A673 (cell line): ENCODE measurements at regions not wholly inside any gene's neighbourhood (a gene's known extent, or its start where the extent isn't known, plus 50 kb on each side); places are given as distances from the start of the nearest gene placed in this dataset.

Experiments
- EZH2 ChIP-seq: fragments of 200-600 bp; sonication (generic); IDR thresholded peaks from 2 replicates; pipeline ENCODE4 v1.6.1; 2017; ENCODE audit warnings: borderline replicate concordance, low read depth, mild to moderate bottlenecking, mixed read lengths, antibody characterized with exemption, low read length; ENCODE audit not compliant: poor library complexity, severe bottlenecking
- TF ChIP-seq, protein P1 (sequence below): fragments of 300-800, 200-600 bp; sonication (generic); conservative IDR thresholded peaks from 2 replicates; pipeline ENCODE4 v1.5.1; 2017; ENCODE audit warnings: low read depth, mild to moderate bottlenecking, antibody characterized with exemption, low read length, moderate library complexity, mixed read lengths

DNA sequence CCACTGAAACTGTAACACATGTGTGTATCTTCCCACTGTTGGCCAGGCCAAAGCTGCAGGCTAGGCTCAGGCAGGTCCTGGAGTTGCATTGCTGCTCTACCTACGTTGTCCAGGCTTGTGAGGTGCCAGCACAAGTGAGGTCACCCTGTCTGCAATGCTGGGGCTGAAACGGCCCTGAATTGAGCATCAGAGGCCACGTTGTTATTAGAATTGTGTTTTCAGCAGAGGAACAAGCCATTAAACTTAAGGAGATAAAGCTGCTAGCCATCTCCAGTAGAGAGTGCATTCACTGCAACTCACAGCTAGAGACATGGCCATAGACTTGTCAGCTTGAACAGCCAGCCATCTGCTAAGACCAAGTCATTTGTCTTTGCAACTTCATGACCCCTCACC is 191.8 kb downstream of the SEMA6A start:
- TF ChIP-seq, protein P1, sequence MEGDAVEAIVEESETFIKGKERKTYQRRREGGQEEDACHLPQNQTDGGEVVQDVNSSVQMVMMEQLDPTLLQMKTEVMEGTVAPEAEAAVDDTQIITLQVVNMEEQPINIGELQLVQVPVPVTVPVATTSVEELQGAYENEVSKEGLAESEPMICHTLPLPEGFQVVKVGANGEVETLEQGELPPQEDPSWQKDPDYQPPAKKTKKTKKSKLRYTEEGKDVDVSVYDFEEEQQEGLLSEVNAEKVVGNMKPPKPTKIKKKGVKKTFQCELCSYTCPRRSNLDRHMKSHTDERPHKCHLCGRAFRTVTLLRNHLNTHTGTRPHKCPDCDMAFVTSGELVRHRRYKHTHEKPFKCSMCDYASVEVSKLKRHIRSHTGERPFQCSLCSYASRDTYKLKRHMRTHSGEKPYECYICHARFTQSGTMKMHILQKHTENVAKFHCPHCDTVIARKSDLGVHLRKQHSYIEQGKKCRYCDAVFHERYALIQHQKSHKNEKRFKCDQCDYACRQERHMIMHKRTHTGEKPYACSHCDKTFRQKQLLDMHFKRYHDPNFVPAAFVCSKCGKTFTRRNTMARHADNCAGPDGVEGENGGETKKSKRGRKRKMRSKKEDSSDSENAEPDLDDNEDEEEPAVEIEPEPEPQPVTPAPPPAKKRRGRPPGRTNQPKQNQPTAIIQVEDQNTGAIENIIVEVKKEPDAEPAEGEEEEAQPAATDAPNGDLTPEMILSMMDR = no peak
- no peak for TF ChIP-seq EZH2
